Activated CD4-positive, alpha-beta T cell treated with anti-CD3 and anti-CD28 coated beads for 36 hours (primary cell): ENCODE measurements at regions not wholly inside any gene's neighbourhood (a gene's known extent, or its start where the extent isn't known, plus 50 kb on each side); places are given as distances from the start of the nearest gene placed in this dataset.

Source experiments
- ATAC-seq: fragments of 200-7000 bp; cut with Tn5 transposase; one replicate; pipeline ENCODE4 v1.10.0; 2021; ENCODE audit warnings: mild to moderate bottlenecking, moderate library complexity
- CTCF ChIA-PET: fragments of 350-600 bp; sonication (Branson Sonifier 250); formaldehyde crosslinking; loops from one replicate; lab custom pipeline; 2021; ENCODE audit warnings: antibody characterized with exemption; lab: Charles Lee
- POLR2A ChIA-PET: fragments of 350-600 bp; sonication (Branson Sonifier 250); formaldehyde crosslinking; loops from one replicate; lab custom pipeline; 2021; ENCODE audit warnings: antibody characterized with exemption, inconsistent platforms; lab: Charles Lee
- DNase-seq: peaks from one replicate; pipeline ENCODE4 v3.0.0-alpha.2; 2020
- H3K27ac Mint-ChIP-seq: one replicate; pipeline ENCODE4 v1.8.0; 2021; ENCODE audit warnings: mixed read lengths
- H3K27me3 Mint-ChIP-seq: one replicate; pipeline ENCODE4 v1.8.0; 2021; ENCODE audit warnings: mixed read lengths
- H3K36me3 Mint-ChIP-seq: one replicate; pipeline ENCODE4 v1.8.0; 2021; ENCODE audit warnings: low read depth, mixed read lengths
- H3K4me1 Mint-ChIP-seq: one replicate; pipeline ENCODE4 v1.8.0; 2021; ENCODE audit warnings: mixed read lengths
- H3K4me3 Mint-ChIP-seq: one replicate; pipeline ENCODE4 v1.8.0; 2021; ENCODE audit warnings: mild to moderate bottlenecking, moderate library complexity, mixed read lengths
- H3K9me3 Mint-ChIP-seq: one replicate; pipeline ENCODE4 v1.8.0; 2021; ENCODE audit warnings: low read depth, mixed read lengths
- intact Hi-C, 2 experiments: fragments of 100-400 bp; cut with DNase I in 1 of 2; cut with micrococcal nuclease in 1 of 2; formaldehyde crosslinking; loops; one replicate each; pipeline versions ENCODE4 v1.14.2 to v1.15.1; 2022 to 2024; cut with DNase I, micrococcal nuclease

GRCh38 chr1:200479816-200480215, 70.0 kb upstream of the ZNF281 start:
- DNase-seq: no peak
- Mint-ChIP-seq H3K4me3 (no peak overlapping the region), H3K27ac (no peak overlapping the region), H3K4me1 (peaks cover 29% of the 10 kb centered on the region), H3K27me3 (peaks cover 23% of the 10 kb centered on the region), H3K36me3 (no peaks in the 10 kb centered on the region), H3K9me3 (no peaks in the 10 kb centered on the region)
- intact Hi-C loops: loop anchor here (10.0 kb wide), 2 partner anchors 175 to 535 kb away; no protein-coding TSS in a partner anchor
- ChIA-PET CTCF (no interaction called here), POLR2A (no interaction called here)
- no peak for ATAC-seq

- ChIA-PET CTCF (interaction anchor here (0.6 kb wide), 1 partner anchor 31 kb away, joined by 4 read pairs; no protein-coding TSS in a partner anchor), POLR2A (no interaction called here)
- H3K27ac Mint-ChIP-seq: no peak overlapping the region
- peaks cover 20% of the 10 kb centered on the region for H3K27me3 Mint-ChIP-seq
- peaks cover 36% of the 10 kb centered on the region for H3K4me1 Mint-ChIP-seq
- no peak for ATAC-seq
- H3K4me3 Mint-ChIP-seq: no peak overlapping the region
- no peaks in the 10 kb centered on the region for H3K9me3 Mint-ChIP-seq
- H3K36me3 Mint-ChIP-seq: no peaks in the 10 kb centered on the region
- DNase-seq: no peak
- intact Hi-C loops: loop anchor here in 1 of 2 experiments (10.0 kb wide), 1 partner anchor 534 kb away; no protein-coding TSS in a partner anchor
Measured at GRCh38 chr1:200478945-200479558, 69.2 kb upstream of the ZNF281 start.

- ChIA-PET POLR2A (no interaction called here), CTCF (interaction anchor here (1.0 to 1.1 kb wide), 2 partner anchors 12 to 176 kb away, joined by 3 read pairs; no protein-coding TSS in a partner anchor)
- H3K27ac Mint-ChIP-seq: no peak overlapping the region
- peaks cover 19% of the 10 kb centered on the region for H3K27me3 Mint-ChIP-seq
- DNase-seq: no peak
- no peaks in the 10 kb centered on the region for H3K36me3 Mint-ChIP-seq
- H3K9me3 Mint-ChIP-seq: no peaks in the 10 kb centered on the region
- peaks cover 37% of the 10 kb centered on the region for H3K4me1 Mint-ChIP-seq
- intact Hi-C loops: loop anchor here in 1 of 2 experiments (10.0 kb wide), 1 partner anchor 533 kb away; no protein-coding TSS in a partner anchor
- ATAC-seq: no peak
- no peak overlapping the region for H3K4me3 Mint-ChIP-seq
Measured at GRCh38 chr1:200478239-200478623, 68.4 kb upstream of the ZNF281 start.

GRCh38 chr1:200474633-200475032, 64.8 kb upstream of the ZNF281 start:
- POLR2A ChIA-PET: no interaction called here
- intact Hi-C loops: loop anchor here (5.0 to 10.0 kb wide), 5 partner anchors 62 to 532 kb away; partner anchors contain the start of gene ZNF281 (in 1 of the 2)

GRCh38 chr1:200473698-200474371, 64.0 kb upstream of the ZNF281 start:
- ChIA-PET POLR2A (no interaction called here), CTCF (interaction anchor here (0.6 to 1.0 kb wide), 5 partner anchors 10 to 542 kb away, joined by 3 read pairs; no protein-coding TSS in a partner anchor)
- DNase-seq (peak; percentile 55), ATAC-seq (peak; percentile 80)
- Mint-ChIP-seq H3K9me3 (no peaks in the 10 kb centered on the region), H3K36me3 (no peaks in the 10 kb centered on the region), H3K4me1 (peaks cover 47% of the 10 kb centered on the region), H3K27me3 (peaks cover 8% of the 10 kb centered on the region), H3K4me3 (peak overlapping the region; percentile 32), H3K27ac (peak overlapping the region; percentile 48)
- intact Hi-C loops: loop anchor here (1.0 to 10.0 kb wide), 8 partner anchors 9 to 532 kb away; partner anchors contain the start of gene ZNF281 (in 1 of the 2)

More at GRCh38 chr1:200474633-200475032, 64.8 kb upstream of the ZNF281 start:
- Mint-ChIP-seq H3K36me3 (no peaks in the 10 kb centered on the region), H3K27me3 (peaks cover 10% of the 10 kb centered on the region), H3K9me3 (no peaks in the 10 kb centered on the region), H3K27ac (no peak overlapping the region), H3K4me1 (peaks cover 47% of the 10 kb centered on the region), H3K4me3 (no peak overlapping the region)
- DNase-seq (no peak), ATAC-seq (no peak)
- CTCF ChIA-PET: interaction anchor here (0.6 to 1.0 kb wide), 4 partner anchors 9 to 122 kb away, joined by 3 read pairs; no protein-coding TSS in a partner anchor

GRCh38 chr1:200471739-200472138, 61.9 kb upstream of the ZNF281 start:
- H3K27ac Mint-ChIP-seq: peak overlapping the region; percentile 33

GRCh38 chr1:200468264-200469001, 58.6 kb upstream of the ZNF281 start:
- POLR2A ChIA-PET: no interaction called here
- Mint-ChIP-seq H3K36me3 (no peaks in the 10 kb centered on the region), H3K9me3 (no peaks in the 10 kb centered on the region), H3K27me3 (peaks cover 9% of the 10 kb centered on the region), H3K4me1 (peaks cover 22% of the 10 kb centered on the region), H3K27ac (no peak overlapping the region), H3K4me3 (no peak overlapping the region)
- DNase-seq (no peak), ATAC-seq (no peak)
- intact Hi-C loops: no loop called here
- CTCF ChIA-PET: interaction anchor here (0.7 to 1.7 kb wide), 3 partner anchors 10 to 161 kb away, joined by 3 to 5 read pairs (median 3); no protein-coding TSS in a partner anchor

More at GRCh38 chr1:200471739-200472138, 61.9 kb upstream of the ZNF281 start:
- ATAC-seq: peak; percentile 33
- H3K27me3 Mint-ChIP-seq: peaks cover 14% of the 10 kb centered on the region
- peaks cover 42% of the 10 kb centered on the region for H3K4me1 Mint-ChIP-seq
- H3K9me3 Mint-ChIP-seq: no peaks in the 10 kb centered on the region
- intact Hi-C loops: loop anchor here (2.0 to 10.0 kb wide), 6 partner anchors 59 to 529 kb away; partner anchors contain the start of gene ZNF281 (in 1 of the 2)
- peak overlapping the region; percentile 19 for H3K4me3 Mint-ChIP-seq
- H3K36me3 Mint-ChIP-seq: no peaks in the 10 kb centered on the region
- POLR2A ChIA-PET: no interaction called here
- CTCF ChIA-PET: interaction anchor here (0.8 kb wide), 1 partner anchor 17 kb away, joined by 3 read pairs; no protein-coding TSS in a partner anchor
- DNase-seq: no peak

GRCh38 chr1:200464784-200465400, 55.1 kb upstream of the ZNF281 start:
- Mint-ChIP-seq H3K27ac (no peak overlapping the region), H3K36me3 (no peaks in the 10 kb centered on the region), H3K27me3 (peaks cover 9% of the 10 kb centered on the region), H3K4me1 (no peaks in the 10 kb centered on the region), H3K4me3 (no peak overlapping the region), H3K9me3 (no peaks in the 10 kb centered on the region)
- CTCF ChIA-PET: interaction anchor here (0.5 kb wide), 1 partner anchor 1061 kb away, joined by 3 read pairs; no protein-coding TSS in a partner anchor
- DNase-seq: no peak
- intact Hi-C loops: no loop called here
- ATAC-seq: no peak
- POLR2A ChIA-PET: no interaction called here
